BJ (cell line): ENCODE measurements at regions not wholly inside any gene's neighbourhood (a gene's known extent, or its start where the extent isn't known, plus 50 kb on each side); places are given as distances from the start of the nearest gene placed in this dataset.

ENCODE experiments used
- CTCF ChIA-PET: fragments of 350-600 bp; formaldehyde crosslinking; extraction: SDS; loops from one replicate; lab custom pipeline; 2021; ENCODE audit warnings: antibody characterized with exemption, inconsistent platforms; lab: Yijun Ruan, JAX
- POLR2A ChIA-PET: fragments of 300-600 bp; sonication (Branson Sonifier 250); formaldehyde crosslinking; extraction: SDS; loops from one replicate; lab custom pipeline; 2021; ENCODE audit warnings: antibody characterized with exemption; lab: Charles Lee
- DNase-seq: peaks from one replicate; pipeline ENCODE4 v3.0.0-alpha.2; 2011; ENCODE audit warnings: low read depth
- H3K27me3 ChIP-seq: 2 replicates; pipeline ENCODE4 v1.6.0; 2011; ENCODE audit warnings: low read length; ENCODE audit not compliant: control insufficient read depth, insufficient read depth
- H3K36me3 ChIP-seq: 2 replicates; pipeline ENCODE4 v1.5.1; 2011; ENCODE audit warnings: low read length; ENCODE audit not compliant: control insufficient read depth, insufficient read depth
- H3K4me3 ChIP-seq: 2 replicates; pipeline ENCODE4 v1.5.1; 2011; ENCODE audit warnings: low read depth, mild to moderate bottlenecking, control low read depth, low read length
- CTCF ChIP-seq: IDR thresholded peaks from 2 replicates; pipeline ENCODE4 v1.5.1; 2011; ENCODE audit warnings: low read depth, mild to moderate bottlenecking, control low read depth, inconsistent platforms, low read length, moderate library complexity; ENCODE audit not compliant: insufficient read depth

- CTCF ChIA-PET = interaction anchor here (0.9 kb wide), 1 partner anchor 15 kb away, joined by 3 read pairs; no protein-coding TSS in a partner anchor
- TF ChIP-seq CTCF = no peak
- no peak for DNase-seq
- POLR2A ChIA-PET = no interaction called here
- Histone ChIP-seq H3K4me3 (no peak overlapping the region), H3K36me3 (no peaks in the 10 kb centered on the region), H3K27me3 (no peaks in the 10 kb centered on the region)
These were observed 199.0 kb downstream of the DLL1 start for GRCh38 chr6:170091639-170092579.

GRCh38 chr6:170091000-170091638 lies 199.8 kb downstream of the DLL1 start:
- no peak overlapping the region for H3K4me3 ChIP-seq
- DNase-seq = no peak
- no peaks in the 10 kb centered on the region for H3K27me3 ChIP-seq
- H3K36me3 ChIP-seq = no peaks in the 10 kb centered on the region
- POLR2A ChIA-PET = no interaction called here
- TF ChIP-seq CTCF = no peak
- CTCF ChIA-PET = no interaction called here

- POLR2A ChIA-PET = no interaction called here
- no peak overlapping the region for H3K4me3 ChIP-seq
- TF ChIP-seq CTCF = no peak
- no peaks in the 10 kb centered on the region for H3K36me3 ChIP-seq
- DNase-seq = no peak
- no peaks in the 10 kb centered on the region for H3K27me3 ChIP-seq
- CTCF ChIA-PET = no interaction called here
These were observed 200.3 kb downstream of the DLL1 start for GRCh38 chr6:170090561-170090960.

- POLR2A ChIA-PET = no interaction called here
- no peak overlapping the region for H3K4me3 ChIP-seq
- no peaks in the 10 kb centered on the region for H3K27me3 ChIP-seq
- TF ChIP-seq CTCF = no peak
- no peak for DNase-seq
- CTCF ChIA-PET = no interaction called here
- H3K36me3 ChIP-seq = no peaks in the 10 kb centered on the region
These were observed 200.9 kb downstream of the DLL1 start for GRCh38 chr6:170089963-170090362.

GRCh38 chr6:170088582-170088955 lies 202.3 kb downstream of the DLL1 start:
- no peak for TF ChIP-seq CTCF
- ChIA-PET CTCF (no interaction called here), POLR2A (no interaction called here)

More at GRCh38 chr6:170088582-170088955, 202.3 kb downstream of the DLL1 start:
- Histone ChIP-seq H3K27me3 (no peaks in the 10 kb centered on the region), H3K36me3 (no peaks in the 10 kb centered on the region), H3K4me3 (no peak overlapping the region)
- DNase-seq = no peak
